BJ (cell line): ENCODE measurements at regions not wholly inside any gene's neighbourhood (a gene's known extent, or its start where the extent isn't known, plus 50 kb on each side); places are given as distances from the start of the nearest gene placed in this dataset.

Source experiments
- CTCF ChIA-PET: fragments of 350-600 bp; formaldehyde crosslinking; extraction: SDS; loops from one replicate; lab custom pipeline; 2021; ENCODE audit warnings: antibody characterized with exemption, inconsistent platforms; lab: Yijun Ruan, JAX
- POLR2A ChIA-PET: fragments of 300-600 bp; sonication (Branson Sonifier 250); formaldehyde crosslinking; extraction: SDS; loops from one replicate; lab custom pipeline; 2021; ENCODE audit warnings: antibody characterized with exemption; lab: Charles Lee
- DNase-seq: peaks from one replicate; pipeline ENCODE4 v3.0.0-alpha.2; 2011; ENCODE audit warnings: low read depth
- H3K27me3 ChIP-seq: 2 replicates; pipeline ENCODE4 v1.6.0; 2011; ENCODE audit warnings: low read length; ENCODE audit not compliant: control insufficient read depth, insufficient read depth
- H3K36me3 ChIP-seq: 2 replicates; pipeline ENCODE4 v1.5.1; 2011; ENCODE audit warnings: low read length; ENCODE audit not compliant: control insufficient read depth, insufficient read depth
- H3K4me3 ChIP-seq: 2 replicates; pipeline ENCODE4 v1.5.1; 2011; ENCODE audit warnings: low read depth, mild to moderate bottlenecking, control low read depth, low read length
- CTCF ChIP-seq: IDR thresholded peaks from 2 replicates; pipeline ENCODE4 v1.5.1; 2011; ENCODE audit warnings: low read depth, mild to moderate bottlenecking, control low read depth, inconsistent platforms, low read length, moderate library complexity; ENCODE audit not compliant: insufficient read depth

DNA sequence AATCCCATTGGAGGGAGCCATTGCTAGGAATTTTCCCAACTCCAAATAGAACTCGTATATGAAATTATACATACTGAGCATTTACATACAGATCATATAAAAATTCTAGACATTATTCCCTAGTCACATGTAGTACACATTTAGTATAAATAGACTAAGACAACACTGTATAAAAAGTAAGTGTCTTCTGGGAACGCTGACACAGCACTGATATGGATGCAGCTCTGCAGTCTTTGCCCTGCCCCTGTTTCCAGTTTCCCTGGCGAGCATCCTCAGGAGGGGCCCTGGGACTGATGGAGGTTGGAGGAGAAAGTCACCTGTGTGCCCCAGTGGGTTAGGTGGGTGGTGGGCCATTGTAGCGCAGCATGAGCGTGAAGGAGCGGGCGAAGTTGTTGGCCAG lies 97.8 kb upstream of the CLMN start:
- Histone ChIP-seq H3K36me3 (peaks cover 3% of the 10 kb centered on the region; the same call in 1 of the 2 replicates), H3K4me3 (no peak overlapping the region), H3K27me3 (no peaks in the 10 kb centered on the region)
- no peak for TF ChIP-seq CTCF
- DNase-seq, result no peak
- ChIA-PET CTCF (no interaction called here), POLR2A (no interaction called here)

- ChIA-PET POLR2A (no interaction called here), CTCF (interaction anchor here (1.4 kb wide), 1 partner anchor 16 kb away, joined by 4 read pairs; no protein-coding TSS in a partner anchor)
- H3K36me3 ChIP-seq, result peaks cover 3% of the 10 kb centered on the region; the same call in 1 of the 2 replicates
- no peak for TF ChIP-seq CTCF
- no peaks in the 10 kb centered on the region for H3K27me3 ChIP-seq
- DNase-seq, result no peak
- H3K4me3 ChIP-seq, result no peak overlapping the region
Measured at GRCh38 chr14:95415993-95416392, 96.3 kb upstream of the CLMN start.

- H3K4me3 ChIP-seq, result no peak overlapping the region
- TF ChIP-seq CTCF, result no peak
- no peaks in the 10 kb centered on the region for H3K27me3 ChIP-seq
- ChIA-PET CTCF (interaction anchor here (0.9 kb wide), 1 partner anchor 51 kb away, joined by 3 read pairs; no protein-coding TSS in a partner anchor), POLR2A (no interaction called here)
- DNase-seq, result no peak
- H3K36me3 ChIP-seq, result peaks cover 3% of the 10 kb centered on the region; the same call in 1 of the 2 replicates
Measured at GRCh38 chr14:95413289-95414215, 93.8 kb upstream of the CLMN start.

DNA sequence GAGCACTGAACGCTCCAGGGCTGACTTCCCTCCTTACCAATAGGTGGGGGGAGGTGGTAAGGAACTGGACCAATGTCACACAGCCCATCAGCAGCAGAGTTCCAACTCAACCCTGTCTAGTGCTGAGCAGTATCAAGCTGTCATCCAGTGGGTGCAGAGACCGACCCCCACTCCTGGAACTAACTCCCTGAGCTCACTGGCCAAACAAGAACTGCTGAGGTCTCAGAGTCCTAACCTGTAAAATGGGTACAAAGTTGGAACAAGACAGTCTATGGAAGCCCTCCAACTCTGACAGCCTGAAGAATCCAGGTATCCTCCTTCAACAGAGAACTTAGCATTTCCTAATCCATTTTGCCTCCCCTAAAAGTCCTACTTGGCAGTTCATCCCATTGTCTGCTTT lies 91.1 kb upstream of the CLMN start:
- Histone ChIP-seq H3K27me3 (no peaks in the 10 kb centered on the region), H3K36me3 (no peaks in the 10 kb centered on the region; the same call in 1 of the 2 replicates), H3K4me3 (no peak overlapping the region)
- no peak for TF ChIP-seq CTCF
- POLR2A ChIA-PET, result no interaction called here
- CTCF ChIA-PET, result no interaction called here
- DNase-seq, result no peak

DNA sequence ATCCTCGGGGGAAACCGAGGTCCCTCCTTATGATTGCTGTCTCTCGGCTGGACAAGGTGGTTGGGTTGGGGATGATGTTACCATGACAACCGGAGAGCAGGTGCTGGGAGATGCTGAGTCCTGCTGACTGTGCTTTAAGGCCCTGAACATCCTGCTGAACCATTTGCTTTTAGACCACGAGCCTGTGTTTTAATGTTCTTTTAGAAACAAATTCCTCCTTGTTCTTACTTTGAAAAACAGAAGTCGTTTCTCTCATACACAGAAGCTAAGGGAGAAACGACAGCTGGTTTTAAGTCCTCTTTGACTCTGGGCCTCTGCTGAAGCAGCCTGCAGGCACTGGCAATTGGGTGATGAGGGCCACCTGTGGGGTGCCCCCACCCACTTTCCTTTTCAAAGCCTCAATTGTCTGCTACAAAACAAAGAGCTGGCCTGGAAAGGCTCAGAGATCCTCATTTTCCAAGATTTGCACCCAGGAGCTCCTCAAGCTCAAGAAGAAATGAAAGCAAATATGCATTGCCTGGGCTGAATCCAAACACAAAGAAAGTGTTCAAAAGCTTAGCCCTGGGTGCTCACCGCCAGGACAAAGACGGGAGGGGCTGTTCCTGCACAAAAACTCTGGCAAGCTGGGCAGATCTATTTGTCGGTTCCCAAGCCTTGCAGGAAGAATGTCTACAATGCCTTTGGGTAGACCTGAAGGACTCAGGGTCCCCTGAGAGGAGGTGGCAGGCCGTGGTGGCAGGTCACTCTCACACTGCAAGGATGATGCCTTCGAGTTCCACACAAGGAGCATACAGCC lies 90.0 kb upstream of the CLMN start:
- ChIA-PET CTCF (no interaction called here), POLR2A (no interaction called here)
- TF ChIP-seq CTCF, result no peak
- Histone ChIP-seq H3K27me3 (no peaks in the 10 kb centered on the region), H3K36me3 (no peaks in the 10 kb centered on the region; the same call in 1 of the 2 replicates), H3K4me3 (no peak overlapping the region)
- no peak for DNase-seq
